Astrocyte of the cerebellum (primary cell): ENCODE measurements at regions not wholly inside any gene's neighbourhood (a gene's known extent, or its start where the extent isn't known, plus 50 kb on each side); places are given as distances from the start of the nearest gene placed in this dataset.

Experiments
- DNase-seq: peaks from one replicate; pipeline ENCODE4 v3.0.0-alpha.2; 2011; ENCODE audit warnings: low read depth
- H3K4me3 ChIP-seq: 2 replicates; pipeline ENCODE4 v1.5.1; 2011; ENCODE audit warnings: mild to moderate bottlenecking, low read depth, low read length, moderate library complexity
- in situ Hi-C: cut with HindIII; loops from 2 replicates; pipeline ENCODE4 v1.10.0; 2017; ENCODE audit warnings: low sequenced_read_pairs
- TF ChIP-seq, protein P1 (sequence below): IDR thresholded peaks from 2 replicates; pipeline ENCODE4 v1.5.1; 2012; ENCODE audit warnings: low read length, low read depth, moderate library complexity, mild to moderate bottlenecking; ENCODE audit errors: missing control alignments

GRCh38 chr13:89869312-89869711 lies 1478.2 kb upstream of the MIR17HG start:
- in situ Hi-C loops = no loop called here
- DNase-seq = no peak

DNA sequence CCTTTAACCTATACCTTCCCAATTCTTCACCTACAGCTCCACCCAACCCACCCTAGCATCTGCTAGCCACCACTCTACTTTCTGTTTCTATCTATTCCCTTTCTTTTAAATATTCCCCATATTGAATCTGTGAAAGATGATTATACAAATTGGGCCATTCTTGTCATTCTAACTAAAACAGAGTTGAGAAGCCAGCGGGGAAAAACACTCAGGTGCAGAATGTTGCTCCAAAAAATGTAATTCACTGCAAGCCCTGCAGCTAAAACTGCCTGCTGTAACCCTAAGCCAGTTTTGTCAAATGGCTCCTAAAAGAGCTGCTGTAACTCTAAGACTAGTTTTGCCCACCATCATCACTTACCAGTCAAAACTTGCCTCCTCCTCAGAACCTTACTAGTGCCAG lies 1468.6 kb upstream of the MIR17HG start:
- in situ Hi-C loops = no loop called here
- TF ChIP-seq, protein P1, sequence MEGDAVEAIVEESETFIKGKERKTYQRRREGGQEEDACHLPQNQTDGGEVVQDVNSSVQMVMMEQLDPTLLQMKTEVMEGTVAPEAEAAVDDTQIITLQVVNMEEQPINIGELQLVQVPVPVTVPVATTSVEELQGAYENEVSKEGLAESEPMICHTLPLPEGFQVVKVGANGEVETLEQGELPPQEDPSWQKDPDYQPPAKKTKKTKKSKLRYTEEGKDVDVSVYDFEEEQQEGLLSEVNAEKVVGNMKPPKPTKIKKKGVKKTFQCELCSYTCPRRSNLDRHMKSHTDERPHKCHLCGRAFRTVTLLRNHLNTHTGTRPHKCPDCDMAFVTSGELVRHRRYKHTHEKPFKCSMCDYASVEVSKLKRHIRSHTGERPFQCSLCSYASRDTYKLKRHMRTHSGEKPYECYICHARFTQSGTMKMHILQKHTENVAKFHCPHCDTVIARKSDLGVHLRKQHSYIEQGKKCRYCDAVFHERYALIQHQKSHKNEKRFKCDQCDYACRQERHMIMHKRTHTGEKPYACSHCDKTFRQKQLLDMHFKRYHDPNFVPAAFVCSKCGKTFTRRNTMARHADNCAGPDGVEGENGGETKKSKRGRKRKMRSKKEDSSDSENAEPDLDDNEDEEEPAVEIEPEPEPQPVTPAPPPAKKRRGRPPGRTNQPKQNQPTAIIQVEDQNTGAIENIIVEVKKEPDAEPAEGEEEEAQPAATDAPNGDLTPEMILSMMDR = no peak
- no peak for DNase-seq
- no peak overlapping the region for H3K4me3 ChIP-seq

More at GRCh38 chr13:89869312-89869711, 1478.2 kb upstream of the MIR17HG start:
- H3K4me3 ChIP-seq = no peak overlapping the region
- TF ChIP-seq, protein P1 = no peak

- DNase-seq = no peak
- in situ Hi-C loops = no loop called here
- TF ChIP-seq, protein P1 = no peak
- no peak overlapping the region for H3K4me3 ChIP-seq
Observed at GRCh38 chr13:89880201-89880600, 1467.3 kb upstream of the MIR17HG start.

- no peak overlapping the region for H3K4me3 ChIP-seq
- TF ChIP-seq, protein P1 = no peak
- no peak for DNase-seq
- in situ Hi-C loops = no loop called here
Observed at GRCh38 chr13:89883893-89884448, 1463.5 kb upstream of the MIR17HG start.

DNA sequence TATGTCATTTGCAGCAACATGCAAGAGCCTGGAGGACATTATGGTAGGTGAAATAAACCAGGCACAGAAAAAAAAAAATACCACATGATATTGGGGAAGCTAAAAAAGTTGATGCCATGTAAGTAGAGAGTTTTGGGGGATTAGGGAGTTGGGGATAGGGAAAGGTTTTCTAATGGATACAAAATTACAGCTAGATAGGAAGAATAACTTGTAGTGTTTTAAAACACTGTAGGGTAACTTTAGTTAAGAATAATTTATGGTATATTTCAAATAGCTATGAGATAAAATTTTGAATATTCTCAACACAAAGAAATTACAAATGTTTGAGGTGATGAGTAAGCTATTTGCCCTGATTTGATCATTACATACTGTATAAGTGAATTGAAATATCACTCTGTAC lies 1456.7 kb upstream of the MIR17HG start:
- H3K4me3 ChIP-seq = no peak overlapping the region
- no peak for DNase-seq
- TF ChIP-seq, protein P1 = no peak
- in situ Hi-C loops = no loop called here

DNA sequence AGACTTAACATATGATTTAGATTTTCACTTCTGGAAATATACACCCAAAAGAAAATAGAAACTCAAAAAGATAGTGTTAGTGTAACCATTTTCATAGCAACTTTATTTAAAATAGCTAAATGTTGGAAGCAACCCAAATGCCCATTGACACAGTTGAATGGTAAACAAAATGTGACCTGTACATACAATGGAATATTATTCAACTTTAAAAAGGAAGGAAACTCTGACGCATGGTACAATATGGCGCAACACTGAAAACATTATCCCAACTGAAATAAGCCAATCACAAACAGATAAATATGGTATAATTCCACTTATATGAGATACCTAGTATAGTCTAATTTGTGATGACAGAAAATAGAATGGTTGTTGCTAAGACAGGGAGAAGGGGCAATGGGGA lies 1456.1 kb upstream of the MIR17HG start:
- in situ Hi-C loops = no loop called here
- TF ChIP-seq, protein P1 = no peak
- no peak overlapping the region for H3K4me3 ChIP-seq
- DNase-seq = no peak
